Common myeloid progenitor, CD34-positive (primary cell): ENCODE measurements at regions not wholly inside any gene's neighbourhood (a gene's known extent, or its start where the extent isn't known, plus 50 kb on each side); places are given as distances from the start of the nearest gene placed in this dataset.

ENCODE experiments used
- CTCF ChIA-PET: fragments of 350-600 bp; sonication (Branson Sonifier 250); formaldehyde crosslinking; loops from one replicate; lab custom pipeline; 2021; ENCODE audit warnings: antibody characterized with exemption; lab: Charles Lee
- POLR2A ChIA-PET: fragments of 350-600 bp; sonication (Branson Sonifier 250); formaldehyde crosslinking; loops from one replicate; lab custom pipeline; 2021; ENCODE audit warnings: antibody characterized with exemption; lab: Charles Lee
- DNase-seq, 3 donors: peaks; one replicate each; pipeline versions ENCODE4 v3.0.0 to v3.0.0-alpha.2; 2013
- H3K27ac ChIP-seq, 2 experiments: 1 replicate in 1 of 2; 2 replicates in 1 of 2; pipeline ENCODE4 v1.7.0; 2013; ENCODE audit warnings: inconsistent platforms in 2 of 2, low read length in 2 of 2, mild to moderate bottlenecking in 2 of 2, low read depth in 1 of 2, moderate library complexity in 1 of 2; ENCODE audit not compliant: severe bottlenecking in 2 of 2, insufficient read depth in 1 of 2, poor library complexity in 1 of 2
- H3K27me3 ChIP-seq, 5 experiments: replicated peaks in 2 of 5; 1 replicate in 3 of 5; 2 replicates in 2 of 5; pipeline versions ENCODE4 v1.6.1 to v1.7.0; 2013; ENCODE audit warnings: low read length in 4 of 5, mild to moderate bottlenecking in 2 of 5, moderate library complexity in 2 of 5, inconsistent platforms in 1 of 5; ENCODE audit not compliant: insufficient read depth in 5 of 5, control insufficient read depth in 4 of 5
- H3K36me3 ChIP-seq, 4 experiments: 1 replicate in 2 of 4; 2 replicates in 2 of 4; pipeline versions ENCODE4 v1.6.1 to v1.7.0; 2013; ENCODE audit warnings: low read length in 3 of 4, control low read depth in 1 of 4, mild to moderate bottlenecking in 1 of 4; ENCODE audit not compliant: control insufficient read depth in 4 of 4, insufficient read depth in 4 of 4
- H3K4me1 ChIP-seq, 4 experiments: 1 replicate in 3 of 4; 2 replicates in 1 of 4; pipeline versions ENCODE4 v1.6.1 to v1.7.1; 2013; ENCODE audit warnings: low read length in 3 of 4, mild to moderate bottlenecking in 3 of 4, control low read depth in 1 of 4, inconsistent platforms in 1 of 4, moderate library complexity in 1 of 4; ENCODE audit not compliant: control insufficient read depth in 4 of 4, insufficient read depth in 4 of 4; ENCODE audit errors: control extremely low read depth in 1 of 4
- H3K4me3 ChIP-seq, 7 experiments: 1 replicate in 4 of 7; 2 replicates in 3 of 7; pipeline versions ENCODE4 v1.5.1 to v1.7.0; 2013; ENCODE audit warnings: mild to moderate bottlenecking in 7 of 7, low read length in 6 of 7, moderate library complexity in 6 of 7, inconsistent platforms in 2 of 7, low read depth in 2 of 7, control low read depth in 1 of 7; ENCODE audit not compliant: insufficient read depth in 4 of 7, control insufficient read depth in 1 of 7; ENCODE audit errors: extremely low read depth in 1 of 7
- H3K9me3 ChIP-seq, 5 experiments: 1 replicate in 4 of 5; 2 replicates in 1 of 5; pipeline versions ENCODE4 v1.6.1 to v1.7.1; 2013; ENCODE audit warnings: low read length in 4 of 5, mild to moderate bottlenecking in 2 of 5, inconsistent platforms in 1 of 5, low read depth in 1 of 5, moderate library complexity in 1 of 5; ENCODE audit not compliant: control insufficient read depth in 4 of 5, insufficient read depth in 2 of 5; ENCODE audit errors: control extremely low read depth in 1 of 5
- WGBS: methylation state at CpG from one replicate; pipeline ENCODE4 v1.1.5; 2013; ENCODE audit not compliant: insufficient coverage; 5-methylcytosine and 5-hydroxymethylcytosine counted together

GRCh38 chr2:123359636-123360035 lies 665.5 kb upstream of the CNTNAP5 start:
- Histone ChIP-seq H3K9me3 (peaks cover 0 to 5% (median 0%) of the 10 kb centered on the region in 5 experiments), H3K36me3 (no peaks in the 10 kb centered on the region), H3K4me3 (no peak overlapping the region), H3K4me1 (no peaks in the 10 kb centered on the region), H3K27ac (no peak overlapping the region), H3K27me3 (no peaks in the 10 kb centered on the region)
- CTCF ChIA-PET: no interaction called here
- POLR2A ChIA-PET: interaction anchor here (0.6 kb wide), 1 partner anchor 505 kb away, joined by 3 read pairs; no protein-coding TSS in a partner anchor
- WGBS: 100% methylated on average over 1 of the region's 1 CpG
- DNase-seq: no peak

DNA sequence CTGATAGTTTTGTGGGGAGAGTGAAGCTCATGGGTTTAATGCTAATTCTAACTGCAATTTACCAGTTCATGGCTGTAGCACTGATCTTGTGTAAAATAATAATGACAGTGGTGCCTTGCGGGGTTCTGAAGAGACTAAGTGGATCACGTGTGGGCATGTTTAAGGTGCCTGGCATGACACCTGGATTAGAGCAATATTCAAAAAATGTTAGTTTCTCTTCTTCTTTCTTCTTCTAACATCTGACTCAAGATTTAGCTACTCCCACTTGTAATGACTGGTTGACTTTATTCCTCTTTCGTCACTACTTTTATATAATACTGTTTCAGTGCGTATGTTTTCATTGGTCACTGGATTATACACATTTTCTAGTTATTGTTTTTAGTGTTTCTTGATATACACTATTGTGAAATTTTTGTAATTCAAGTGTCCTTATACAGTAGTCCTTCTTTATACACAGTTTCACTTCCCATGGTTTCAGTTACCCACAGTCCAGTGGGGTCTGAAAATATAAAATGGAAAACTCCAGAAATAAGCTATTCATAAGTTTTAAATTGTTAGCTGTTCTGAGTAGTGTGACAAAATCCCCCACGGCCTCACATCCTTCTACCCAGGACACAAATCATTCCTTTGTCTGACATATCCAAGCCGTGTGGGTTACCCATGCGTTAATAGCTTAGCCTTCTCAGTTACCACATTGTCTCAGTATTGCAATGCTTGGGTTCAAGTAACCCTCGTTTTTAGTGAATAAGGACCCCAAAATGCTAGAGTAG lies 662.2 kb upstream of the CNTNAP5 start:
- no peaks in the 10 kb centered on the region for H3K36me3 ChIP-seq
- ChIA-PET POLR2A (interaction anchor here (0.6 kb wide), 1 partner anchor 417 kb away, joined by 3 read pairs; no protein-coding TSS in a partner anchor), CTCF (no interaction called here)
- H3K4me1 ChIP-seq: peaks cover 0 to 2% (median 0%) of the 10 kb centered on the region in 4 experiments
- H3K27ac ChIP-seq: no peak overlapping the region
- no peak overlapping the region for H3K4me3 ChIP-seq
- H3K27me3 ChIP-seq: no peaks in the 10 kb centered on the region
- H3K9me3 ChIP-seq: no peaks in the 10 kb centered on the region
- no peak for DNase-seq
- 89% methylated on average over 5 of the region's 8 CpGs for WGBS

DNA sequence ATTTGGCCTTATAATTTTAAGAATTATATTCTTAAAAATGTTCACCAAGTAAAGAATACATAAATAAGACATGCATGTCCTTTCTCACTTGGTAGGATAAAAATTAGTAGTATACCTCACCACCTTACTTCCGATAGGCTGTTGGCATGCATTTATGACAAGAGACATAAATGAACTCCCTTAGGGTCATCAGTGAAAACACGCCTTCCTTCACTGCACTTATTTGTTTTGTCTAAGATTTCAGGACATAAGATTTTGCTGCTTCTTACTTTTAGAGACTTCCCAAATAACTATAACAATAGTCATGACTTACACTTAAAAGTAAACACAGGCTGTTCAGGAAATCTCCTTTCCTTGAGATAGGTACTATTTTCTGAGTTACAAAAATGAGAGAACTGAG lies 661.3 kb upstream of the CNTNAP5 start:
- Histone ChIP-seq H3K36me3 (no peaks in the 10 kb centered on the region), H3K9me3 (no peaks in the 10 kb centered on the region), H3K4me1 (peaks cover 0 to 2% (median 0%) of the 10 kb centered on the region in 4 experiments), H3K4me3 (no peak overlapping the region), H3K27ac (no peak overlapping the region), H3K27me3 (no peaks in the 10 kb centered on the region)
- ChIA-PET CTCF (no interaction called here), POLR2A (no interaction called here)
- WGBS: 100% methylated on average over 1 of the region's 2 CpGs
- DNase-seq: no peak

DNA sequence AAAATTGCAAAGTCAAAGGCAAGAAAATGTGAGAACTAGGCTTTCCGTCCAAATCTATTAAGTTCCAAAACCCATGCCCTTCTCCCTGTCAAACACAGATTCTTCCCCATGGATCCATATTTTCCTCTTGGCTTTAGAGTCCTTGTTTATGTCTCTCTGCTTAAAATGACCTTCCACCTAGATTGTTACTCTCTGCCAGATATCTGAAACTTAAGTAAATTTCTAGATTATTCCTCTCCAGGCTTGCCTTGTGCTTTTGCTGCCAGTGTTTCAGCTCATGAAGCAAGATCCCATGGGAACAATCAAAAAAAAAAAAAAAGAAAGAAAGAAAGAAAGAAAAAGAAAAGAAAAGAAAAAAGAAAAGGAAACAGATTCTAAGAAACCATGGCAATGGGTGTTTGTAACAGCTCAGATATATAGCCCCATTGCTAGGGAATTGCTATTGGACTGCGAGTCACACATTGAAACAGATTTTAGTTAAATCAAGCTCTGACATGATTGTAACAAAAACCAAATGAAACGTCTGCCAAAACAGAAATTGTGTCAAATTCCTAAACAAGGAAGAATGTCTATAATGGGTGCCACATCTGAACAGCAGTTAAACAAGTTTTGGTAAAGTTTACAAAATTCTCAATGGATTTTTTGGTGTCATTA lies 660.7 kb upstream of the CNTNAP5 start:
- H3K4me1 ChIP-seq: peaks cover 0 to 2% (median 0%) of the 10 kb centered on the region in 4 experiments

DNA sequence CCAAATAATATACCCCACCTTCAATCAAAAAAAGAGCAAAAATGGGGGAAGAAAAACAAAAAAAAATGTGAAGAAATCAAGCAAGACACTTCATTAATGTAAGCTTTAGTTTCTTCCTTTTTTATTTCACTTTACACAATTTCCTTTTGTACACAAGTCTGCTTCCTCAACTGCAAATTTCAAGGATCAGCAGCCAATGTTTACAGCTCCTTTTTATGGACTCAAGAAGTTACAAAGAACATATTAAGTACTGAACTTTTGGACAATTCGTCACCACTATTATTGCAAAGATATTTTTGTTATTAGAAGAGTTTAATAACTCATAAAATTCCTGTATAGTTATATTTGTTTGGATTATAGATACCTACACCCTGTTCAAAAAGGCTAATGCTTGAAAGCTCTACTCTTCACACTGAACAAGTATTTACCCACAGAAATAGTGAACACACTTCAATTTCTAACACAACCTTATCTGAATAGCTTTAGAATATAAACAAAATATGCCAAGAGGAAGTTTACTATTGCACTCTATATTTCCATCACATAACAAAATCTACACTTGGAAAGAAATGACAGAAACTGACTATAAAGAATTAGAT lies 658.7 kb upstream of the CNTNAP5 start:
- H3K4me1 ChIP-seq: peaks cover 0 to 2% (median 0%) of the 10 kb centered on the region in 4 experiments
- POLR2A ChIA-PET: no interaction called here
- no peaks in the 10 kb centered on the region for H3K27me3 ChIP-seq
- no peak overlapping the region for H3K4me3 ChIP-seq
- H3K27ac ChIP-seq: no peak overlapping the region
- H3K36me3 ChIP-seq: no peaks in the 10 kb centered on the region
- CTCF ChIA-PET: no interaction called here
- DNase-seq: no peak
- no CpG with 5 or more reads among the region's 1 CpG for WGBS
- H3K9me3 ChIP-seq: no peaks in the 10 kb centered on the region

More for the DNA sequence above, 660.7 kb upstream of the CNTNAP5 start:
- Histone ChIP-seq H3K36me3 (no peaks in the 10 kb centered on the region), H3K27me3 (no peaks in the 10 kb centered on the region), H3K4me3 (no peak overlapping the region), H3K27ac (no peak overlapping the region), H3K9me3 (no peaks in the 10 kb centered on the region)
- ChIA-PET POLR2A (no interaction called here), CTCF (no interaction called here)
- WGBS: 100% methylated on average over 3 of the region's 3 CpGs
- no peak for DNase-seq

GRCh38 chr2:123370186-123370585 lies 654.9 kb upstream of the CNTNAP5 start:
- ChIA-PET CTCF (no interaction called here), POLR2A (no interaction called here)

DNA sequence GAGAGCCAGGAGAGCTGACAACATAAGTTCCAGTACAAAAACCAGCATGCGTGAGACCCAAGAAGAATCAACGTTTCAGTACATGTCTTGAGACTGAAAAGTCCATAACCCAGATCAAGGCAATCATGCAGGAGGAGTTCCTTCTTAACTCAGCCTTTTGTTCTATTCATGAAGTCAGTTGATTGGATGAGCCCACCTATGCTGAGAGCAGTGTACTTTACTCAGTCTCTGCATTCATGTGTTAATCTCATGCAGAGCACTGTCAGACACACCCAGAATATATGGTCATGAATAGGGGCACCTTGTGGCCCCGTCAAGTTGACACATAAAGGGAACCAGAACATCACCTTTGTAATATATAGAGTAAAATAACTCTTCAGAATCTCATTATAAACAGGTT lies 653.6 kb upstream of the CNTNAP5 start:
- no peak for DNase-seq
- CTCF ChIA-PET: no interaction called here
- H3K27me3 ChIP-seq: no peaks in the 10 kb centered on the region
- H3K9me3 ChIP-seq: no peaks in the 10 kb centered on the region
- H3K36me3 ChIP-seq: no peaks in the 10 kb centered on the region
- WGBS: 93% methylated on average over 2 of the region's 3 CpGs
- H3K4me1 ChIP-seq: no peaks in the 10 kb centered on the region
- POLR2A ChIA-PET: no interaction called here
- H3K27ac ChIP-seq: no peak overlapping the region
- no peak overlapping the region for H3K4me3 ChIP-seq

More at GRCh38 chr2:123370186-123370585, 654.9 kb upstream of the CNTNAP5 start:
- Histone ChIP-seq H3K4me3 (no peak overlapping the region), H3K9me3 (no peaks in the 10 kb centered on the region), H3K27ac (no peak overlapping the region), H3K27me3 (no peaks in the 10 kb centered on the region), H3K36me3 (no peaks in the 10 kb centered on the region), H3K4me1 (peaks cover 0 to 2% (median 0%) of the 10 kb centered on the region in 4 experiments)
- DNase-seq: no peak
